ENCODE measurements at regions not wholly inside any gene's neighbourhood (a gene's known extent, or its start where the extent isn't known, plus 50 kb on each side); places are given as distances from the start of the nearest gene placed in this dataset.

DNA sequence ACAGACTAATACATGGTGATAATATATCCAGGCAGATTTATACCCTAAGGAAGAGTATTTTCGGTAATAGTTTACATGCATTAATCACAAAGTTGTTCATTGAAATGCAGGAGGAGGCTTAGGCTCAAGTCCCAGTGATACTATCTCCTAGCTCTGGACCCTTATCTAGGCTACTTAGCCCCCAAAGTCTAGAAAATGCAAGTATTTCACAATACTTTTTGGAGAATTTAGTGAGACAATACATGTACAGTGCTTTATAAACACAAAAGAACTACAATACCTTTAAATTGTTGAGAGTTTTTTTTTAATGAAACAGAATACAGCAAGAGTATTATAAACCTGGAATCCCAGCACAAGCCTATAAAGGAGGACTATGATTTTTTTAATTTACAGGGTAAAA, 473.9 kb downstream of the HS3ST3B1 start:
- TF ChIP-seq, protein P1, sequence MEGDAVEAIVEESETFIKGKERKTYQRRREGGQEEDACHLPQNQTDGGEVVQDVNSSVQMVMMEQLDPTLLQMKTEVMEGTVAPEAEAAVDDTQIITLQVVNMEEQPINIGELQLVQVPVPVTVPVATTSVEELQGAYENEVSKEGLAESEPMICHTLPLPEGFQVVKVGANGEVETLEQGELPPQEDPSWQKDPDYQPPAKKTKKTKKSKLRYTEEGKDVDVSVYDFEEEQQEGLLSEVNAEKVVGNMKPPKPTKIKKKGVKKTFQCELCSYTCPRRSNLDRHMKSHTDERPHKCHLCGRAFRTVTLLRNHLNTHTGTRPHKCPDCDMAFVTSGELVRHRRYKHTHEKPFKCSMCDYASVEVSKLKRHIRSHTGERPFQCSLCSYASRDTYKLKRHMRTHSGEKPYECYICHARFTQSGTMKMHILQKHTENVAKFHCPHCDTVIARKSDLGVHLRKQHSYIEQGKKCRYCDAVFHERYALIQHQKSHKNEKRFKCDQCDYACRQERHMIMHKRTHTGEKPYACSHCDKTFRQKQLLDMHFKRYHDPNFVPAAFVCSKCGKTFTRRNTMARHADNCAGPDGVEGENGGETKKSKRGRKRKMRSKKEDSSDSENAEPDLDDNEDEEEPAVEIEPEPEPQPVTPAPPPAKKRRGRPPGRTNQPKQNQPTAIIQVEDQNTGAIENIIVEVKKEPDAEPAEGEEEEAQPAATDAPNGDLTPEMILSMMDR (IDR thresholded peaks at IDR 0.05): no peak
- TF ChIP-seq EZH2phosphoT487 (IDR thresholded peaks at IDR 0.05) (no peak), EZH2 (IDR thresholded peaks at IDR 0.05) (no peak)
